GM21528 (cell line): ENCODE measurements at regions not wholly inside any gene's neighbourhood (a gene's known extent, or its start where the extent isn't known, plus 50 kb on each side); places are given as distances from the start of the nearest gene placed in this dataset.
"Not testable (repeated sequence)": the region's sequence is repeated elsewhere in the genome, so short reads cannot be mapped to it uniquely, and the experiment has no call there.

Experiments
- ATAC-seq: cut with Tn5 transposase; IDR thresholded peaks from one replicate; pipeline ENCODE4 v1.9.1; 2021; ENCODE audit warnings: mild to moderate bottlenecking, moderate library complexity; ENCODE audit not compliant: unreplicated experiment, low FRiP score

DNA sequence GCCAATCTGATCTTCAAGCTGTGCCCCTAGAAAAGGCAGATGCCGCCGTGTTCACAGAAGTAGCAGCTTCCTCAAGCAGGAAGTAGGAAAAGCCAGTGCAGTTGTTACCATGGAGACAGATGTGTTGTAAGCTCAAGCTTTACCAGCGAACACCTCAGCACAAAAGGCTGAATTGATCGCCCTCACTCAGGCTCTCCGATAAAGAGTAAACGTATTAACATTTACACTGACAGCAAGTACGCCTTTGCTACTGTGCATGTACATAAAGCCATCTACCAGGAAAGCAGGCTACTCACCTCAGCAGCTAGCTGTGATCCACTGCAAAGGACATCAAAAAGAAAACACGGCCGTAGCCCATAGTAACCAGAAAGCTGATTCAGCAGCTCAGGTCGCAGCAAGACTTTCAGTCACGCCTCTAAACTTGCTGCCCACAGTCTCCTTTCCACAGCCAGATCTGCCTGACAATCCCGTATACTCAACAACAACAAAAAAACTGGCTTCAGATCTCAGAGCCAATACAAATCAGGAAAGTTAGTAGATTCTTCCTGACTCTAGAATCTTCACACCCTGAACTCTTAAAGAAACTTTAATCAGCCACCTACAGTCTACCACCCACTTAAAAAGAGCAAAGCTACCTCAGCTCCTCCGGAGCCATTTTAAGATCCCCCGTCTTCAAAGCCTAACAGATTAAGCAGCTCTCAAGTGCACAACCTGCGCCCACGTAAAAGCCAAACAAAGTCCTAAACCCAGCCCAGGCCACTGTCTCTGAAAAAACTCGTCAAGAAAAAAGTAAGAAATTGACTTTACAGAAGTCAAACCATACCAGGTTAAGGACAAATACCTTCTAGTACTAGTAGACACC lies 160.0 kb downstream of the DEFB131A start:
- not testable (repeated sequence) for ATAC-seq

DNA sequence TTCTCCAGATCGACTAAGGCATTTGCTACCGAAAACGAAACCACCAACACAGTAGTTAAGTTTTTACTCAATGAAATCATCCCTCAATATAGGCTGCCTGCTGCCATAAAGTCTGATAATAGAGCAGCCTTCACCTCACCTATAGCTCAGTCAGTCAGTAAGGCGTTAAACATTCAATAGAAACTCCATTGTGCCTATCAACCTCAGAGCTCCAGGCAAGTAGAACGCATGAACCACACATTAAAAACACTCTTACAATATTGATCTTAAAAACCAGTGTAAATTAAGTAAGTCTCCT lies 160.6 kb downstream of the DEFB131A start:
- ATAC-seq, result not testable (repeated sequence)

- ATAC-seq, result no peak
Measured at GRCh38 chr4:9608300-9608699, 164.1 kb downstream of the DEFB131A start.

GRCh38 chr4:9610321-9610720 lies 166.1 kb downstream of the DEFB131A start:
- not testable (repeated sequence) for ATAC-seq

GRCh38 chr4:9611101-9611500 lies 166.9 kb downstream of the DEFB131A start:
- ATAC-seq, result no peak

DNA sequence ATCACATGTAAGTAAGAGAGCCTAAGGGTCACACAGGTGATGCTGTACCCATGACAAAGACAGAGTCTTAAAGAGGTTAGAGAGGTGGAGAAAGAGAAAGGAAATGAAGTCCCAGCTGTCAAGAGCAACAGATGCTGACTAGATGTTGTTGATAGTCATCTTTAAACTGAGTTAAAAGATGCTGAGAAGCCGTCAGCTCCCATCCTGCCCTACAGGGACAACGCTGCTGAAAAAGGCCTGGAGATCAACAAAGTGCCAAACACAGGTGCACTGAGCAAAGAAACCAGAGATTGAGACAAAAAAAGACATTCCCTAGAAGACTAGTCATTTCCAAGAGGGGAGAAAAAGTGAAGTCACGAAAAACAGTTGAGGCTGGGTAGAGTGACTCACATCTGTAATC lies 145.0 kb upstream of the DRD5 start:
- not testable (repeated sequence) for ATAC-seq

DNA sequence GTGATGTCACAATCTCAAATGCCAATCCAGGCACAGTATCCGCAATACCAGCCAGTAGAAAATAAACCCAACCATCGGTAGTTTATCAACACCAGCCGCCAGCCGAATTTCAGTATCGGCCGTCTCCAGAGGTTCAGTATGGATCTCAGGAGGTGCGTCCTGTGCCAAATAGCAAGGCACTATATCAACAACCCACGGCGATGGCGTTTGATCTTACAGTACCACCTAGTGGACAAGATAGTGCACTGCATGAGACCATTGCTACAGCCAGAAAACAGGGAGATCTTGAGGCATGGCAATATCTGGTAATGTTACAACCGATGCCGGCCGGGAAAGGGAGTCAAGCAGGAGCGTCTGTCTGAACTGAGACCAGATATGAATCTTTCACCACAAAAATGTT lies 121.8 kb upstream of the DRD5 start:
- not testable (repeated sequence) for ATAC-seq

DNA sequence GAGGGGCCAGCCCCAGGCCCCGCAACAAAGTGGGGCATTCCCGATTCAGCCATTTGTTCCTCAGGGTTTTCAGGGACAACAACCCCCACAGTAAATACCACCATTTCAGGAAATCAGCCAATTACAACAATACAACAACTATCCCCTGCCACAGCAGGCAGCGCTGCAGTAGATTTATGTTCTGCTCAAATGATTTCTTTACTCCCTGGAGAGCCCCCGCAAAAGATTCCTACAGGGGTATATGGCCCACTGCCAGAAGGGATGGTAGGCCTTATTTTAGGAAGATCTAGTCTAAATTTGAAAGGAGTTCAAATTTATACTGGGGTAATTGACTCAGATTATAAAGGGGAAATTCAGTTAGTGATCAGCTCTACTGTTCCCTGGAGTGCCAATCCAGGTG lies 120.5 kb upstream of the DRD5 start:
- ATAC-seq, result not testable (repeated sequence)

DNA sequence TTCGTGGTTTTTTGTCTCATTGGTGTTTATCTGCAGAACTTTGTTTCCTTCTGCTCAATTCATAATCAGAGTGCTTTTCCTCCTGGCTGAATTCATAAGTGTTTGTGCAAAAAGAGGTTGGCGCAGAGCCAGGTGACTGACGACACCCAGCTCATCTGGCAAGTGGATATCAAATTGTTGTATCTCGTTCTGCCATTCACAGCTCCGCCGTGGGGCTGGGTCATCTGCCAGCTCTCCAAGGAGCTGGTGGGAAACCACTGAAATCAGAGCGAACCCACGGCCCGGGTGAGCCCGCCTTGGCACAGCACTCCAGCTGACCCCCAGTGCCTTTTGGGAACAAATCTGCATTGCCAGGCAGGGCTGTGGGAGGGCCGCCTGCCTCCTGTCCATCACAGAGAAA lies 110.7 kb upstream of the DRD5 start:
- not testable (repeated sequence) for ATAC-seq

GRCh38 chr4:9677357-9677756 lies 104.1 kb upstream of the DRD5 start:
- ATAC-seq, result not testable (repeated sequence)

GRCh38 chr4:9679704-9680478 lies 101.5 kb upstream of the DRD5 start:
- no peak for ATAC-seq

- ATAC-seq, result not testable (repeated sequence)
Measured at GRCh38 chr4:9683174-9683573, 98.3 kb upstream of the DRD5 start.

DNA sequence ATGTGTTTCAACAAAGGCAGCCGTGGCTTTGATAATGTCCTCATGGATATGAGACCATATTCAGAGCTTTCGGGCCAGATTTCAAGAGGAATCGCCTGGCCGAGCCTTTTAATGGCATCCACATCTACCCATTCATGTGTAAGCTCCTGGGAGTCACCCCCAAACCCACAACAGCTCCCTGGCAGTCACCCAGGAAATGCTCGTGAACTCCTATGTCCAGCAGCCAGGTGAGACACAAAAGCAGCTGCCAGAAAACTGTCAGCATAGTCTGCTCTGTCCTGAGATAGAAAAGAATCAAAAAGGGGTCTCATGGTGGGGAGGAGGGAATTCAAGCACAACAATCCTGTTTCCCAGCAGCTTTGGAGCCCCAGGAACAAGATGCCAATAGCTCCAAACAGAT lies 96.4 kb upstream of the DRD5 start:
- not testable (repeated sequence) for ATAC-seq

- no peak for ATAC-seq
Measured at GRCh38 chr4:9685692-9686091, 95.7 kb upstream of the DRD5 start.

- ATAC-seq, result not testable (repeated sequence)
Measured at GRCh38 chr4:9690636-9691237, 90.7 kb upstream of the DRD5 start.

DNA sequence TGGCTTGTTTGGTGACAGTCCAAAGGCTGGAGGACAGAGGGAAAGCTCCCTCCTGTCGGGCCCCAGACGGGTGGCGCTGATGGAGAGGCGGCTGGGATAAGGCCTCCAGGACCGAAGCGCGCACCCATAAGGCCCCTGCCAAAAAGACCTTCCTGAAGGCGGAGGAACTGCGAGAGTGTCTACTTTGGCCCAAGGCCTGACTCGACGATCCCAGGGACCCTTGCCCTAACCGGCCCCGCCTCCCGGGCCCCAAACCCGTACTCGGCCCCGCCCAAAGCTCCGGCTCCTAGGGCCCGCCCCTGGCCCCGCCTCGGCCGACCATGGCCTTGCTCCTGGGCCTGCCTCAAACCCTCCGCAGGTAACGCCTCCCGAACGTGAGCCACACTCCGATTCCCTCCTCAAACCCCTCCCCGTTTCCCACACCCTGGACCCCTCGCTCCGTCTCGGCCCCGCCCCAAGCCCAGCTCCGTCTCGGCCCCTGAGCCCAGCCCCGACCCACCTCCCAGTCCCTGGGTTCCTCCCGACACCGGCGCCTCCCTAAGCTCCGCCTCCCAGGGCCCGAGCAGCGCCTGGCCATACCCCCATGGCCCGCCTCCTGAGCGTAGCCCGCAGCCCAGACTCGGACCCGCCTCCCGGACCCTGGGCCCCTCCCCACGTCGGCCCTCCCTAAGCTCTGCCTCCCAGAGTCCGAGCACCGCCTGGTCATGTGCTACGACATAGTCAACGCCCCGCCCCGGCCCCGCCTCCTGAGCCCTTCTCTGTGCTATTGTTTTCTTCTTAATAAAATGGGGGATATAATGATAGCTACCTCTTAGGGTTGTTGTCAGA lies 90.0 kb upstream of the DRD5 start:
- ATAC-seq, result peak; percentile 100

DNA sequence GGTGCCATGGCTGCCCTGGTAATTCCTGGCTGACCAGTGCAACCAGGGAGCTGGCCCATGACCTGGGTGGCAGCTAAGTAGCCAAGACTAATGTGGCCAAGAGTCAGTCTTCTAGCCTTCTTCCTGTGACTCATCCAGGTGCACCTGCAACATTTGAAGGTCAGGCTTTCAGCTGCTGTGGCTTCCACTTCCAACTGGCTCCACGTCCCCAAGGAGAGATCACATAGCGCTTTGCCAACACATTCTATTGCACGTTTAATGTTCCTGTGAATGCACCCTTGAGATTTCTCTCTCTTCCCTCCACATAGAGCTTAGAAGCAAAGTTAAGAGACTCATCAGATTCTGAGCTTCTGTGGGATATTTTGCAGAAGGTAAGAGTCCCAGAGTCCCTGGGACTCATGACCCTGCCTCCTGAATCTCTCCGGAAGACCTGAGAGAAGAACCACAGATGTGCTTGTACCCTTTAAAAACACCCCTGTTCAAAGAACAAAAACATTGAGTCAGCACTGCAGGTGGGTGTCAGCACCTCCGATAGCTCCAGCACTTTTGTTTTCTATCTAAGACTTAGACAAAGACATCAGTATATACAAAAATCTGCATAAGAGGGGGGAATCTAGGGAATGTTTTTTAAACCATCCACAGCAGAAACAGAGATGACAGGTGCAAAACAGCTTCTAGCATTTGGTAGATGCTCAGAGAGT lies 88.5 kb upstream of the DRD5 start:
- not testable (repeated sequence) for ATAC-seq

DNA sequence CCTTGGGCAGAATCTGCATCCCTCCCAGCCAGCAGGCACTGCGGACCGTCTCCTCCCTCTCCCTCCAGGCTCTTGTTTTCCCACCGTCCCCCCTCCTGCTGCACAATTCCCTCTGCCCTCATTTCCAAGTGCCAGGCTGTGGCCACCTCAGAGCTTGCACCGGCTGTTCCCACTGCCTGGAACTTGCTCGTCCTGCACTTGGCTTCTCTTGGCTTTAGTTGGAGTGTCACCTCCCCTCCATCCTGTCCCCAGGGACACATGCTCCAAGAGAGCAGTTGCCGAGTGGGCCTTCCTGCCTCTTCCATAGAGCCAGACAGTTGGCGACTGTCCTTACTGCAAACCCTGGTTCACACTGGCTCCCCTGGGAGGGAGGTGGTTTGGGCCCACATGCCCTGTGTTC lies 87.0 kb upstream of the DRD5 start:
- ATAC-seq, result not testable (repeated sequence)

GRCh38 chr4:9695994-9696393 lies 85.4 kb upstream of the DRD5 start:
- ATAC-seq, result not testable (repeated sequence)

DNA sequence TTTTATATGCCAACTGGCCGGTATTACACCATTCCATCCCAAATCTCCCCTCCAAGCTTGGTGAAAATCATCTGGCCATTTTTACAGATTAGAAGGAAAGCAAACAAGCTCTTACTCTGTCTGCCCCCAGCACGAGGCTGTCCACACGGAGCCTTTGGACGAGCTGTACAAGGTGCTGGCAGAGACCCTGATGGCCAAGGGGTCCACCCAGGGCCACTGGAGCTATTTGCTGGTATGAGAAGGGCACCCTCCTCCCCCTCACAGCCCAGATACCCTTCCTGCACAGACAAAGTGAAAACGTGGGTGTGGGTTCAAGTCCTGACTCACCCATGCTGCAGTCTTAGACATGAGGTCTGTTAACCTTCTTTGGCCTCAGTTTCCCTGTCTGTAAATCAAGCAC lies 84.9 kb upstream of the DRD5 start:
- ATAC-seq, result not testable (repeated sequence)
